Spleen (tissue), 11 donors: ENCODE measurements at regions not wholly inside any gene's neighbourhood (a gene's known extent, or its start where the extent isn't known, plus 50 kb on each side); places are given as distances from the start of the nearest gene placed in this dataset.

Source experiments
- DNase-seq: peaks from one replicate; pipeline ENCODE4 v3.0.0-alpha.2; 2020
- H3K27ac ChIP-seq, 8 donors: fragments of 200-600 bp; sonication (generic) in 7 of 8; 1 replicate in 4 of 8; 2 replicates in 4 of 8; pipeline versions ENCODE4 v1.5.0 to v1.8.0; 2016 to 2021; ENCODE audit warnings: inconsistent platforms in 4 of 8, mild to moderate bottlenecking in 4 of 8, moderate library complexity in 1 of 8
- H3K27me3 ChIP-seq, 7 donors: fragments of 200-600 bp; sonication (generic) in 6 of 7; replicated peaks in 1 of 7; 1 replicate in 4 of 7; 2 replicates in 3 of 7; pipeline versions ENCODE4 v1.5.0 to v1.8.0; 2016 to 2021; ENCODE audit warnings: inconsistent platforms in 3 of 7, mild to moderate bottlenecking in 1 of 7
- H3K36me3 ChIP-seq, 6 donors: fragments of 200-600 bp; sonication (generic) in 5 of 6; 1 replicate in 4 of 6; 2 replicates in 2 of 6; pipeline versions ENCODE4 v1.5.0 to v1.8.0; 2016 to 2021; ENCODE audit warnings: inconsistent platforms in 2 of 6
- H3K4me1 ChIP-seq, 6 donors: fragments of 200-600 bp; sonication (generic) in 5 of 6; 1 replicate in 3 of 6; 2 replicates in 3 of 6; pipeline versions ENCODE4 v1.5.0 to v1.8.0; 2016 to 2021; ENCODE audit warnings: inconsistent platforms in 3 of 6
- H3K4me3 ChIP-seq, 8 donors: fragments of 200-600 bp; sonication (generic) in 7 of 8; 1 replicate in 4 of 8; 2 replicates in 4 of 8; pipeline versions ENCODE4 v1.5.0 to v1.8.0; 2016 to 2021; ENCODE audit warnings: inconsistent platforms in 4 of 8, mild to moderate bottlenecking in 4 of 8, moderate library complexity in 2 of 8
- H3K9me3 ChIP-seq, 8 donors: fragments of 200-600 bp; sonication (generic) in 7 of 8; 1 replicate in 4 of 8; 2 replicates in 4 of 8; pipeline versions ENCODE4 v1.5.0 to v1.8.0; 2016 to 2021; ENCODE audit warnings: inconsistent platforms in 4 of 8
- CTCF ChIP-seq, 11 experiments: fragments of 200-600 bp in 7 of 11; fragments of 450-650 bp in 4 of 11; sonication (generic) in 4 of 11; IDR thresholded peaks in 8 of 11; conservative IDR thresholded peaks in 3 of 11; 1 replicate in 7 of 11; 2 replicates in 4 of 11; pipeline versions ENCODE4 v1.4.0 to v1.8.0; 2016 to 2021; ENCODE audit warnings: antibody characterized with exemption in 11 of 11, inconsistent platforms in 4 of 11, mild to moderate bottlenecking in 1 of 11
- POLR2A ChIP-seq, 3 donors: fragments of 450-650 bp; IDR thresholded peaks; one replicate each; pipeline ENCODE4 v1.5.1; 2017; ENCODE audit warnings: antibody characterized with exemption in 3 of 3, mild to moderate bottlenecking in 1 of 3
- POLR2AphosphoS5 ChIP-seq, 3 donors: sonication (generic); formaldehyde crosslinking; IDR thresholded peaks; one replicate each; pipeline ENCODE4 v1.5.1; 2017; ENCODE audit warnings: antibody characterized with exemption in 3 of 3
- WGBS, 5 donors: extraction: QIAGEN DNeasy Blood & Tissue Kit in 3 of 5; methylation state at CpG; one replicate each; pipeline versions ENCODE4 v1.1.5 to v1.1.7; 2013 to 2018; 5-methylcytosine and 5-hydroxymethylcytosine counted together
- intact Hi-C: fragments of 100-400 bp; cut with DNase I; formaldehyde crosslinking; loops from one replicate; pipeline ENCODE4 v1.15.0; 2023; ENCODE audit warnings: low total_unique reads
- donor health status: healthy with polysubstance abuse.
- donor health status: DM: no; HTN: no; CAD: no; lungs with moderate emphysema.
- donor health status: DM: no; HTN: no; CAD: no.
- donor health status: Bipolar disorder and iron deficiency.
- donor health status: healthy.
- donor health status: DM: no; HTN: no; CAD: no.
- donor health status: DM: yes; HTN: yes; CAD: no.

- no peaks in the 10 kb centered on the region for H3K36me3 ChIP-seq
- 87 to 92% (median 91%) methylated on average over 7 of the region's 7 CpGs for WGBS, 5 donors
- no peaks in the 10 kb centered on the region for H3K27me3 ChIP-seq
- H3K4me1 ChIP-seq = no peaks in the 10 kb centered on the region
- intact Hi-C loops = no loop called here
- no peak for TF ChIP-seq CTCF (IDR thresholded peaks at IDR 0.05 in 8 of 11, conservative IDR thresholded peaks at IDR 0.05 in 3 of 11)
- no peak for TF ChIP-seq POLR2AphosphoS5 (IDR thresholded peaks at IDR 0.05)
- TF ChIP-seq POLR2A (IDR thresholded peaks at IDR 0.05) = no peak
- no peak for DNase-seq
- no peaks in the 10 kb centered on the region for H3K9me3 ChIP-seq
- no peak overlapping the region for H3K4me3 ChIP-seq
- H3K27ac ChIP-seq = no peak overlapping the region
Observed at GRCh38 chr20:60341062-60341461, 382.8 kb downstream of the CDH26 start.

DNA sequence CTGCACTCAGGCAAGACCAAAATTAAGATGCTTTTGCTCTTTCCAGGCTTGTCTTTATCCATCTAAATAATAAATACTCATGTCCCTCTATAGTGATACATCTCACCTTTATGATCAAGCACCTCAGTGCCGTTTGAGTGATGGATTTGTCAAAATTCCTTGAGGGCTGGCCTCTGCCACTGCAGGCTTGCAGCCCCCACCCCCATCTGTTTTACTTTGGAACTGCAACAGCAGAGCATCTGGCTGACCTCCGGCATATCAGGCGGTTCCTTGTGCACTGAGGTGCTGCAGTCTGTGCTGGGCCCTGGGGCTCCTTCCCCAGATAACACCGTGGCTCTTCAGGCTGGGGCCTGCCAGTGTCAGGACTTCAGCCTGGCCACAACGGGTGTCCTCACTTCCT lies 386.9 kb downstream of the CDH26 start:
- Histone ChIP-seq H3K27ac (no peak overlapping the region), H3K36me3 (no peaks in the 10 kb centered on the region), H3K4me3 (no peak overlapping the region), H3K9me3 (no peaks in the 10 kb centered on the region), H3K27me3 (no peaks in the 10 kb centered on the region), H3K4me1 (peaks cover 0 to 3% (median 0%) of the 10 kb centered on the region in 6 donors)
- DNase-seq = no peak
- no peak for TF ChIP-seq POLR2AphosphoS5 (IDR thresholded peaks at IDR 0.05)
- no peak for TF ChIP-seq POLR2A (IDR thresholded peaks at IDR 0.05)
- TF ChIP-seq CTCF (IDR thresholded peaks at IDR 0.05 in 8 of 11, conservative IDR thresholded peaks at IDR 0.05 in 3 of 11) = no peak
- WGBS, 5 donors = 72 to 86% (median 81%) methylated on average over 5 of the region's 5 CpGs
- intact Hi-C loops = no loop called here

DNA sequence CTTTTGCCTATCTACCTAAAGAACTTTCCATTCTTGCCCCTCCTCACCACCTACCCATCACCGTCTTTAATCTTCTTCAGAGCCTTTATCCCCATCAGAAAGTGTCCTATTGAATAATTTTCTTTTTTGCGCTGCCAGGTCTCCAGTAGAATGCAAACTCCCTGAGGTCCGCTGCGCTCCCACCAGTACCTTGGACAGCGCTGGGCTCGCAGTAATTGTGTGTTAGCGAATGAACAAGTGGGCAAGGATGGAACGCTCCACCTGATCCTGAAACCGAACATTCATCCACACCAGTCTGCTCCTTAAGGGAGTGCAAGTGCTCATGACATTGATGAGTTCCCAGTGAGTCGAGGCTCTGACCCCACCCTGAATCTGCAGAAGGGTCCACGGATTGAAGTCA lies 391.2 kb downstream of the CDH26 start:
- Histone ChIP-seq H3K27ac (no peak overlapping the region), H3K27me3 (no peaks in the 10 kb centered on the region), H3K36me3 (no peaks in the 10 kb centered on the region), H3K4me1 (peaks cover 0 to 3% (median 0%) of the 10 kb centered on the region in 6 donors), H3K4me3 (no peak overlapping the region), H3K9me3 (no peaks in the 10 kb centered on the region)
- 89 to 91% (median 90%) methylated on average over 11 of the region's 11 CpGs for WGBS, 5 donors
- DNase-seq = no peak
- no peak for TF ChIP-seq POLR2A (IDR thresholded peaks at IDR 0.05)
- TF ChIP-seq CTCF (IDR thresholded peaks at IDR 0.05 in 8 of 11, conservative IDR thresholded peaks at IDR 0.05 in 3 of 11) = no peak
- TF ChIP-seq POLR2AphosphoS5 (IDR thresholded peaks at IDR 0.05) = no peak
- intact Hi-C loops = no loop called here

- no peak overlapping the region for H3K27ac ChIP-seq
- no peaks in the 10 kb centered on the region for H3K27me3 ChIP-seq
- no peaks in the 10 kb centered on the region for H3K9me3 ChIP-seq
- no peak overlapping the region for H3K4me3 ChIP-seq
- peaks cover 0 to 3% (median 0%) of the 10 kb centered on the region in 6 donors for H3K4me1 ChIP-seq
- 80 to 96% (median 93%) methylated on average over 2 of the region's 2 CpGs for WGBS, 5 donors
- TF ChIP-seq CTCF (IDR thresholded peaks at IDR 0.05 in 8 of 11, conservative IDR thresholded peaks at IDR 0.05 in 3 of 11) (no peak), POLR2AphosphoS5 (IDR thresholded peaks at IDR 0.05) (no peak), POLR2A (IDR thresholded peaks at IDR 0.05) (no peak)
- DNase-seq = no peak
- intact Hi-C loops = no loop called here
- H3K36me3 ChIP-seq = no peaks in the 10 kb centered on the region
Observed at GRCh38 chr20:60352017-60352416, 393.8 kb downstream of the CDH26 start.
